DND-41 (cell line): ENCODE measurements at regions not wholly inside any gene's neighbourhood (a gene's known extent, or its start where the extent isn't known, plus 50 kb on each side); places are given as distances from the start of the nearest gene placed in this dataset.

Experiments used
- ATAC-seq: fragments of 200-7000 bp; cut with Tn5 transposase; 3 replicates; pipeline ENCODE4 v1.9.1; 2021; ENCODE audit warnings: low read depth; ENCODE audit not compliant: insufficient read depth
- DNase-seq: peaks from one replicate; pipeline ENCODE4 v3.0.0-alpha.2; 2020
- H2AFZ ChIP-seq: 2 replicates; pipeline ENCODE4 v1.6.0; 2012; ENCODE audit warnings: low read depth, low read length
- H3K27ac ChIP-seq: 2 replicates; pipeline ENCODE4 v1.5.1; 2012; ENCODE audit warnings: low read length, inconsistent platforms
- H3K27me3 ChIP-seq: fragments of 200-600 bp; sonication (generic); 2 replicates; pipeline ENCODE4 v1.6.0; 2012; ENCODE audit warnings: low read length, mild to moderate bottlenecking, inconsistent platforms; ENCODE audit not compliant: insufficient read depth, poor library complexity
- H3K36me3 ChIP-seq: 2 replicates; pipeline ENCODE4 v1.5.1; 2012; ENCODE audit warnings: low read length, inconsistent platforms; ENCODE audit not compliant: insufficient read depth
- H3K4me1 ChIP-seq: 2 replicates; pipeline ENCODE4 v1.5.1; 2012; ENCODE audit warnings: mild to moderate bottlenecking, low read length; ENCODE audit not compliant: insufficient read depth
- H3K4me2 ChIP-seq: 2 replicates; pipeline ENCODE4 v1.6.0; 2012; ENCODE audit warnings: mild to moderate bottlenecking, moderate library complexity, low read length, inconsistent platforms; ENCODE audit not compliant: insufficient read depth
- H3K4me3 ChIP-seq, 2 experiments: fragments of 200-600 bp in 1 of 2; shearing (Covaris generic) in 1 of 2; 2 replicates each; pipeline ENCODE4 v1.5.1; 2012 to 2016; ENCODE audit warnings: inconsistent platforms in 2 of 2, low read length in 2 of 2, mild to moderate bottlenecking in 2 of 2, low read depth in 1 of 2, moderate library complexity in 1 of 2
- H3K79me2 ChIP-seq: 2 replicates; pipeline ENCODE4 v1.6.0; 2012; ENCODE audit warnings: low read length, inconsistent platforms; ENCODE audit not compliant: insufficient read depth
- H3K9ac ChIP-seq: 2 replicates; pipeline ENCODE4 v1.6.0; 2012; ENCODE audit warnings: low read depth, mild to moderate bottlenecking, inconsistent platforms, low read length, moderate library complexity
- H3K9me3 ChIP-seq: 2 replicates; pipeline ENCODE4 v1.5.1; 2012; ENCODE audit warnings: low read length, moderate library complexity, mild to moderate bottlenecking, inconsistent platforms; ENCODE audit not compliant: insufficient read depth, severe bottlenecking
- H4K20me1 ChIP-seq: 2 replicates; pipeline ENCODE4 v1.6.0; 2012; ENCODE audit warnings: low read length; ENCODE audit not compliant: insufficient read depth
- CTCF ChIP-seq: IDR thresholded peaks from 2 replicates; pipeline ENCODE4 v1.5.1; 2012; ENCODE audit warnings: borderline replicate concordance, low read length, moderate library complexity, mild to moderate bottlenecking; ENCODE audit not compliant: poor library complexity, severe bottlenecking; ENCODE audit errors: extremely low read depth
- EZH2 ChIP-seq: IDR thresholded peaks from 3 replicates; pipeline ENCODE4 v1.6.1; 2012; ENCODE audit warnings: borderline replicate concordance, low read depth, mild to moderate bottlenecking, moderate library complexity, low read length, inconsistent platforms; ENCODE audit not compliant: severe bottlenecking

DNA sequence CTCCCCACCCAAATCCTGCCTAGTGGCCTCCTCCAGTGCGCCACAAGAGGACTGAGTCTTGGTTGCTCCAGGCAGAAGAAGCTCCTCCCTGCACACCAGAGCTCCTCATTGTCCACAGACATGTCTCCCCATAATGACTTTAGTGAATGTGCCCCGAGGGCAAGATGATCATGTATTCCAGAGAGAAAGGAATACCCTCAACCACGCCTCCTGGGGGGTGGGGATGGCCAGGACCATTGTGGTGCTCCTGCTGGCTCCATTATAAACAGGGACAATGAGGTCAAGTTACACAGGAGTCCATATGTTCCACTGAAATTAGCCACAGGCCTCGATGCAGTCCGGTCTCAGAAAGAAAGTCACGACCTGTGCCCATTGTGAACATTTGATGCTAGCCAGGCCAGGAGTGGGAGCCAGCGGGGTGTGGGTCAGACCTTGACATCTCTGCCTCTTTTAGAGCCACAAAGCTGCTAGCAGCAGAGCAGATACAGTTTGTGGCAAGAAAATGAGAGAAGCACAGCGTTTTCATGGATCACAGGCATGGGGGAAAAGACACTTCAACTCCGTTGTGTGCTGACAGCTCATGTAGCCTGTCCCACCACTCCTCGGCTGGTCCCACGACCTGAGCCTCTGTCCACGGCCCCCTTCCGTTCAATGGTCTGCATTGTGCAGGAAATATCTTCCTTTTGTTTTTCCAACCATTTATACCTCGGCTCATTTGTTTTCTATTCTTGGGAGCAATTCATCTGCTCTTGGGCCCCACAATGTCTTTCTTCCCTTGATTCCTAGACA lies 70.7 kb upstream of the FZD7 start:
- H3K4me2 ChIP-seq = no peak overlapping the region
- H3K4me1 ChIP-seq = no peaks in the 10 kb centered on the region
- no peak for DNase-seq
- ATAC-seq = no peak
- peaks cover 10% of the 10 kb centered on the region for H3K27me3 ChIP-seq
- no peak overlapping the region for H2AFZ ChIP-seq
- TF ChIP-seq CTCF (no peak), EZH2 (no peak)
- H3K9ac ChIP-seq = no peak overlapping the region
- H3K36me3 ChIP-seq = no peaks in the 10 kb centered on the region
- H3K27ac ChIP-seq = no peak overlapping the region
- H4K20me1 ChIP-seq = no peaks in the 10 kb centered on the region
- H3K79me2 ChIP-seq = no peaks in the 10 kb centered on the region
- no peak overlapping the region for H3K4me3 ChIP-seq
- H3K9me3 ChIP-seq = no peaks in the 10 kb centered on the region

- ATAC-seq (no peak), DNase-seq (no peak)
- no peaks in the 10 kb centered on the region for H3K79me2 ChIP-seq
- H2AFZ ChIP-seq = no peak overlapping the region
- H3K36me3 ChIP-seq = no peaks in the 10 kb centered on the region
- H3K4me2 ChIP-seq = no peak overlapping the region
- no peak overlapping the region for H3K27ac ChIP-seq
- no peaks in the 10 kb centered on the region for H3K4me1 ChIP-seq
- H4K20me1 ChIP-seq = no peaks in the 10 kb centered on the region
- no peak overlapping the region for H3K9ac ChIP-seq
- H3K4me3 ChIP-seq = no peak overlapping the region
- no peak for TF ChIP-seq CTCF
- no peak for TF ChIP-seq EZH2
- no peaks in the 10 kb centered on the region for H3K9me3 ChIP-seq
- peaks cover 10% of the 10 kb centered on the region for H3K27me3 ChIP-seq
Measured at GRCh38 chr2:201964011-201964410, 69.6 kb upstream of the FZD7 start.

- Histone ChIP-seq H3K27ac (no peak overlapping the region), H3K79me2 (no peaks in the 10 kb centered on the region), H4K20me1 (no peaks in the 10 kb centered on the region), H3K4me2 (no peak overlapping the region), H3K36me3 (no peaks in the 10 kb centered on the region), H2AFZ (no peak overlapping the region), H3K4me3 (no peak overlapping the region), H3K4me1 (no peaks in the 10 kb centered on the region), H3K9ac (no peak overlapping the region), H3K9me3 (no peaks in the 10 kb centered on the region), H3K27me3 (peaks cover 10% of the 10 kb centered on the region)
- DNase-seq = no peak
- no peak for ATAC-seq
- TF ChIP-seq CTCF = no peak
- TF ChIP-seq EZH2 = no peak
Measured at GRCh38 chr2:201964631-201965206, 68.9 kb upstream of the FZD7 start.
